GM12878 (cell line): ENCODE measurements at regions not wholly inside any gene's neighbourhood (a gene's known extent, or its start where the extent isn't known, plus 50 kb on each side); places are given as distances from the start of the nearest gene placed in this dataset.

Source experiments
- ATAC-seq: fragments of 200-7000 bp; cut with Tn5 transposase; 3 replicates; pipeline ENCODE4 v1.9.1; 2020; ENCODE audit warnings: mild to moderate bottlenecking, moderate library complexity
- BruUV-seq: library from RNA; stranded (reverse); fragments of 400-500 nt; replicated peaks from 2 replicates; lab custom pipeline; 2021; lab: Mats Ljungman, UMichigan
- CTCF ChIA-PET: fragments of 300-600 bp; sonication (Branson Sonifier 250); formaldehyde crosslinking; extraction: SDS; loops from one replicate; lab custom pipeline; 2021; ENCODE audit warnings: inconsistent platforms; lab: Yijun Ruan, JAX
- POLR2A ChIA-PET: fragments of 350-600 bp; formaldehyde crosslinking; extraction: SDS; loops from one replicate; lab custom pipeline; 2021; ENCODE audit warnings: inconsistent platforms; lab: Charles Lee
- RAD21 ChIA-PET: fragments of 300-600 bp; sonication (Branson Sonifier 250); formaldehyde crosslinking; loops from one replicate; lab custom pipeline; 2023; ENCODE audit warnings: antibody characterized with exemption; ENCODE audit not compliant: unreplicated experiment; lab: Charles Lee
- SMC1A ChIA-PET: fragments of 300-600 bp; sonication (Branson Sonifier 250); formaldehyde crosslinking; loops from one replicate; lab custom pipeline; 2023; ENCODE audit not compliant: unreplicated experiment, uncharacterized antibody; lab: Charles Lee
- DNase-seq: peaks from one replicate; pipeline ENCODE4 v3.0.0-alpha.2; 2011; ENCODE audit warnings: low read depth, low spot score
- FAIRE-seq: peaks from 3 replicates; lab custom pipeline; 2011; peaks lifted over from hg19 to GRCh38; lab: Jason Lieb, UNC
- H2AFZ ChIP-seq: 2 replicates; pipeline ENCODE4 v1.6.0; 2011; ENCODE audit warnings: low read depth, low read length, control low read depth; ENCODE audit not compliant: control insufficient read depth
- H3K27ac ChIP-seq: 2 replicates; pipeline ENCODE4 v1.5.1; 2011; ENCODE audit warnings: control low read depth; ENCODE audit not compliant: control insufficient read depth, insufficient read depth
- H3K27me3 ChIP-seq, 2 experiments: replicated peaks in 1 of 2; 2 replicates each; pipeline versions ENCODE4 v1.6.0 to v1.6.1; 2011; ENCODE audit warnings: low read length in 1 of 2; ENCODE audit not compliant: control insufficient read depth in 2 of 2, insufficient read depth in 2 of 2
- H3K36me3 ChIP-seq, 2 experiments: 2 replicates each; pipeline ENCODE4 v1.5.1; 2011; ENCODE audit warnings: low read length in 1 of 2; ENCODE audit not compliant: control insufficient read depth in 2 of 2, insufficient read depth in 2 of 2
- H3K4me1 ChIP-seq: 2 replicates; pipeline ENCODE4 v1.6.1; 2011; ENCODE audit warnings: mild to moderate bottlenecking, low read length, moderate library complexity, mixed read lengths; ENCODE audit not compliant: control insufficient read depth, insufficient read depth
- H3K4me2 ChIP-seq: 2 replicates; pipeline ENCODE4 v1.6.0; 2011; ENCODE audit warnings: control low read depth; ENCODE audit not compliant: control insufficient read depth, insufficient read depth
- H3K4me3 ChIP-seq: fragments of 200-600 bp; sonication (generic); 2 replicates; pipeline ENCODE4 v1.5.1; 2016
- H3K79me2 ChIP-seq: 2 replicates; pipeline ENCODE4 v1.6.0; 2011; ENCODE audit warnings: low read length; ENCODE audit not compliant: control insufficient read depth, insufficient read depth
- H3K9ac ChIP-seq: 2 replicates; pipeline ENCODE4 v1.8.0; 2011; ENCODE audit warnings: low read length, control low read depth, mixed read lengths; ENCODE audit not compliant: control insufficient read depth, insufficient read depth
- H3K9me3 ChIP-seq: replicated peaks from 3 replicates; pipeline ENCODE4 v1.5.1; 2011; ENCODE audit warnings: mild to moderate bottlenecking, low read length; ENCODE audit not compliant: control insufficient read depth, insufficient read depth
- H4K20me1 ChIP-seq: 2 replicates; pipeline ENCODE4 v1.6.0; 2011; ENCODE audit not compliant: control insufficient read depth, insufficient read depth
- ASH2L ChIP-seq: fragments of 300-600, 200-600 bp; sonication (generic); IDR thresholded peaks from 2 replicates; pipeline ENCODE4 v1.6.1; 2017; ENCODE audit warnings: low read depth, mild to moderate bottlenecking, borderline replicate concordance
- CUX1 ChIP-seq: IDR thresholded peaks from 2 replicates; pipeline ENCODE4 v1.6.1; 2012; ENCODE audit warnings: improper control_type of control experiment, low read depth, low read length; ENCODE audit not compliant: insufficient replicate concordance
- MAX ChIP-seq: IDR thresholded peaks from 2 replicates; pipeline ENCODE4 v1.6.1; 2012; ENCODE audit warnings: low read depth, low read length, improper control_type of control experiment
- MLLT1 ChIP-seq: fragments of 450-650 bp; IDR thresholded peaks from 2 replicates; pipeline ENCODE4 v1.6.1; 2016; ENCODE audit warnings: mild to moderate bottlenecking
- RELB ChIP-seq: fragments of 450-650 bp; IDR thresholded peaks from 2 replicates; pipeline ENCODE4 v1.6.1; 2017; ENCODE audit warnings: low read depth, mild to moderate bottlenecking, moderate library complexity
- WGBS: methylation state at CpG from one replicate; pipeline ENCODE4 v1.1.6; 2016; ENCODE audit warnings: low lambda C conversion rate; ENCODE audit not compliant: insufficient replicate concordance, insufficient coverage; ENCODE audit errors: missing lambda C conversion rate; 5-methylcytosine and 5-hydroxymethylcytosine counted together
- in situ Hi-C: fragments of 300-500 bp; cut with MboI; formaldehyde crosslinking; loops from 9 replicates; pipeline ENCODE4 v1.14.3; 2018; ENCODE audit warnings: mixed read lengths
- intact Hi-C: fragments of 100-400 bp; cut with micrococcal nuclease; formaldehyde crosslinking; loops from one replicate; pipeline ENCODE4 v1.14.2; 2022; ENCODE audit not compliant: unreplicated experiment
- TF ChIP-seq, protein P1 (sequence below): fragments of 450-650 bp; conservative IDR thresholded peaks from 2 replicates; pipeline ENCODE4 v1.6.1; 2017; ENCODE audit warnings: mild to moderate bottlenecking, moderate library complexity

DNA sequence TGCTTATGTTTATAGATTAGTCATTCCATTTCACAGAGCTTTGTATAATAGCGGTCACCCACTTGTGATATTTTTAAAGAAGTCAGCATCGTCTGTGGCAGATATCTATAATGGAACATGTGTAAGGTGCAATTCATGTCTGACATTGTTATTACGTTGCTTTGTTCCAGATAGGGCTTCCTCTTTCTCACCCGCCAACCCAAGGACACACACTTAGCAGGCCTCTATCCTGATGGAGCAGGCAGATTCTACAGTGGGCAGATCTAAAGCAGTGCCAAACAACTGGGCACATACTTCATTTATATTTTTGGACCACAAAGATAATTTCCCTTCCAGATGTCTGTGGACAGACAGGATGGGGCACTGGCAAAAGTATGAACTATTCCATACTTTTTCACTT is 573.1 kb downstream of the TDRD15 start:
- Histone ChIP-seq H3K9me3 (no peaks in the 10 kb centered on the region), H3K9ac (no peak overlapping the region), H4K20me1 (no peaks in the 10 kb centered on the region), H3K27me3 (no peaks in the 10 kb centered on the region), H3K36me3 (no peaks in the 10 kb centered on the region), H3K4me3 (no peak overlapping the region), H2AFZ (no peak overlapping the region), H3K27ac (no peak overlapping the region), H3K4me1 (no peaks in the 10 kb centered on the region), H3K79me2 (no peaks in the 10 kb centered on the region), H3K4me2 (no peak overlapping the region)
- no TSS peak for BruUV-seq
- no peak for FAIRE-seq
- no peak for TF ChIP-seq CUX1
- no peak for DNase-seq
- ChIA-PET POLR2A (no interaction called here), RAD21 (no interaction called here), SMC1A (no interaction called here), CTCF (interaction anchor here (0.6 kb wide), 1 partner anchor 78 kb away, joined by 3 read pairs; no protein-coding TSS in a partner anchor)
- intact Hi-C loops = no loop called here
- in situ Hi-C loops = no loop called here
- WGBS = 49% methylated on average over 4 of the region's 4 CpGs
- no peak for ATAC-seq

DNA sequence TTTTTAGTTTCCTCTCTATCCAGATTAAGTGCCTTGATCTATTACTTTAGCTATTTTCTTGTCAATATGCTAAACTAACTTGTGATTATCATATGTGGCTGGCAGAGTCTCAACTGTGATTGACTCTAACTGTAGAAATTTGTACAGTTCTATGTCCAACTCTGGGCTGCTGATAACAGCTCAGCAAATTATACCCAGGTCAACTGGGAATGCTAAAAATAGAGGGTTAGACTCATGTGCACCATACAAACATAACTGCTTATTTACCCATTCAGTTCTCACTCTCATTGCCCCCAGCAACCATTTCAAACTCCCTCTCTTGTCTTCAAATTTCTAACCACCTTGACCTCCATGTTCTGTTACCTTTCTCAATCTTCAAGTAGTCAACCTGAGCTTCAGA is 576.9 kb downstream of the TDRD15 start:
- SMC1A ChIA-PET = no interaction called here
- TF ChIP-seq, protein P1, sequence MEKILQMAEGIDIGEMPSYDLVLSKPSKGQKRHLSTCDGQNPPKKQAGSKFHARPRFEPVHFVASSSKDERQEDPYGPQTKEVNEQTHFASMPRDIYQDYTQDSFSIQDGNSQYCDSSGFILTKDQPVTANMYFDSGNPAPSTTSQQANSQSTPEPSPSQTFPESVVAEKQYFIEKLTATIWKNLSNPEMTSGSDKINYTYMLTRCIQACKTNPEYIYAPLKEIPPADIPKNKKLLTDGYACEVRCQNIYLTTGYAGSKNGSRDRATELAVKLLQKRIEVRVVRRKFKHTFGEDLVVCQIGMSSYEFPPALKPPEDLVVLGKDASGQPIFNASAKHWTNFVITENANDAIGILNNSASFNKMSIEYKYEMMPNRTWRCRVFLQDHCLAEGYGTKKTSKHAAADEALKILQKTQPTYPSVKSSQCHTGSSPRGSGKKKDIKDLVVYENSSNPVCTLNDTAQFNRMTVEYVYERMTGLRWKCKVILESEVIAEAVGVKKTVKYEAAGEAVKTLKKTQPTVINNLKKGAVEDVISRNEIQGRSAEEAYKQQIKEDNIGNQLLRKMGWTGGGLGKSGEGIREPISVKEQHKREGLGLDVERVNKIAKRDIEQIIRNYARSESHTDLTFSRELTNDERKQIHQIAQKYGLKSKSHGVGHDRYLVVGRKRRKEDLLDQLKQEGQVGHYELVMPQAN = no peak
- TF ChIP-seq MAX = no peak
- TF ChIP-seq ASH2L = no peak
- TF ChIP-seq RELB = no peak
- no peak for TF ChIP-seq MLLT1

More for the DNA sequence above, 576.9 kb downstream of the TDRD15 start:
- no peak for ATAC-seq
- ChIA-PET POLR2A (interaction anchor here (0.6 kb wide), 1 partner anchor 383 kb away, joined by 5 read pairs; no protein-coding TSS in a partner anchor), RAD21 (no interaction called here), CTCF (no interaction called here)
- Histone ChIP-seq H4K20me1 (no peaks in the 10 kb centered on the region), H3K4me3 (no peak overlapping the region), H3K4me1 (no peaks in the 10 kb centered on the region), H3K36me3 (no peaks in the 10 kb centered on the region), H3K79me2 (no peaks in the 10 kb centered on the region), H3K4me2 (no peak overlapping the region), H3K27ac (no peak overlapping the region), H3K9me3 (no peaks in the 10 kb centered on the region), H3K27me3 (no peaks in the 10 kb centered on the region), H3K9ac (no peak overlapping the region), H2AFZ (no peak overlapping the region)
- intact Hi-C loops (no loop called here), in situ Hi-C loops (no loop called here)
- no peak for DNase-seq
- no TSS peak for BruUV-seq
- no peak for FAIRE-seq
